ENCODE measurements at regions not wholly inside any gene's neighbourhood (a gene's known extent, or its start where the extent isn't known, plus 50 kb on each side); places are given as distances from the start of the nearest gene placed in this dataset.
"Not testable (repeated sequence)": the region's sequence is repeated elsewhere in the genome, so short reads cannot be mapped to it uniquely, and the experiment has no call there.

DNA sequence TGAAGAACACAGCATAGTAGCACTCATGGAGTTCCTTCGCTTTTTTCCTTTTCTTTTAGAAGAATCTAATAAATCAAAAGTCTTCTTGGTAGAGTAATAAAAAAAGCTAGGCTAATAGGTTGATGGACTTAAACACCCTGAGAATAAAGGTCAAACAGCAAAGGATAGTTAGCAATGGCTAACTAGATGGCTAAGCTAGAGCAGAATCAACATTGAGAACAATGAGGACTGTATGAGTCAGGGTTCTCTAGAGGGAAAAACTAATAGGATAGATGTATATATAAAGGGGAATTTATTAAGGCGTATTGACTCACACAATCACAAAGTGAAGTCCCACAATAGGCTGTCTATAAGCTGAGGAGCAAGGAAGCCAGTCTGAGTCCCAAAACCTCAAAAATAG, 550.9 kb downstream of the GLUD2 start:
- DNase-seq (ENCODE audit: low read depth in 3 of 3, low spot score in 2 of 3): no peak

DNA sequence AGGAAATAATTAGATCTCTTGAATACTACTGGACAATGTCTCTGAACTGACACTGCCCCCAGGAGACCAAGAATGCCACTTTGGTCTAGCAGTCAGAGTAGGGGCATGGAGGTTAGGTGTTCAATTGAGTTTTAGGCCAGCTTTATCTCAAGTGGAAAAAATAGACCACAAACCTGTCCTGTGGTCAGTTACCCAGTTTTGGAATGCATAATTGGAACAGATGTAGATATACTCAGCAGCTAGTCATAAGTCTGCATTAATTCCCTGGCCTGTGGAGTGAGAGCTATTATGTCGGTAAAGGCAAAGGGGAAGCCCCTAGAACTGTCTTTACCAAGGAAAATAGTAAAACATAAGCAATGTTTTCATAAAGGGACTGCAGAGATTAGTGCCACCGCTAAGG, 587.7 kb downstream of the GLUD2 start:
- DNase-seq (ENCODE audit: low read depth in 3 of 3, low spot score in 2 of 3): no peak

DNA sequence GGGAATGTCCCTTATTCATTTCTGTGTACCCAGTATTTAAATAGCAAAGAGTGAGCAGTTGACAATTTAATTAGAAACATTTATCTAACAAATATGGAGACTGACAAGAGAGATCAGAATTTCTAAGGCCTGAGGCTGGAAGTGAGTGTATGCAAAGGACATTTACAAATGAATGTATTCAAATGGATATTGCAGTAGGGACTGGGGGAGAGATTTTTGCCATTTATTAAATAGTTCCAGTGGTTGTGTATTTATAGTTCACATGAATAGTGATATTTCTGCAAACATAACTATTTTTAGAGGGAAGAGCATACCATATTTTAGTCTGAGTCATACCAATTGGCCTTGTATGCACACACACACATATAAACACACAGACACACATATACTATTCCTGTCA, 592.4 kb downstream of the GLUD2 start:
- no peak for DNase-seq (ENCODE audit: low read depth in 3 of 3, low spot score in 2 of 3)

DNA sequence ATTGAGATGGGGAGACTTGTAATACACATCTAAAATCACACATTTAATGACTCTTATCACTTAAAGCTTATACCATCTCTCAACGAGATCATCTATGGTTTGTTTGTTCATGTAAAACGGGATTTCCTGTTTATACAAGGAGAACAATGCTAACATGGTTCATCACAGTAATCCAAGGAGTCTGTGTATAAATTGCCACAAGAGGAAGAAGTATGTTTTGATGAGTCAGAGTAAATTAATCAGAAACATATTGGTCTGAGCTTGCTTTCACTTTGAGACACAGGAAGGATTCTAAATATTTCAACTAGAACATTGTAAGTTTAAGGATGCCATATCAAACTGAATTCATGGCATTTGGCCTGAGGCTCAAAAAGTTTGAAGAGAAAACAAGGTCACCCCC, 594.1 kb downstream of the GLUD2 start:
- no peak for DNase-seq (ENCODE audit: low read depth in 3 of 3, low spot score in 2 of 3)

DNA sequence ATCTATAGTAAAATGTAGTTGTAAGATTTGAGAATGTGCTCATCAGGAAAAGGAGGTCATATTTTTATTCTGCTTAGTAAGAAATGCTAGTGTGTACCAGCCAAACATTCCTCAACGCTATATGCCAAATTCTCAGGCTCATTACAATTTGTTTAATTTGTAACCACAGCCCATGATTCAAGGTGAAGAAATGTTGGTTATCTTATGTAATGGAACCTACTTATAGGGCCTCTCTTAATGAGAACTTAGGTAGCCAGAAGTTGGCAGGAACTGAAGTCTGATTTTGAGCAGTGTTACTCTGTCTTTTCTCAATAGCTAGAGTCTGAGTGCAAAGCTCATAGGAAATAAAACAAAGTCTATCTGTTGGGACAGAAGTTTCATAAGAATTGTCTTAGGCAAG, 595.0 kb downstream of the GLUD2 start:
- no peak for DNase-seq (ENCODE audit: low read depth in 3 of 3, low spot score in 2 of 3)

DNA sequence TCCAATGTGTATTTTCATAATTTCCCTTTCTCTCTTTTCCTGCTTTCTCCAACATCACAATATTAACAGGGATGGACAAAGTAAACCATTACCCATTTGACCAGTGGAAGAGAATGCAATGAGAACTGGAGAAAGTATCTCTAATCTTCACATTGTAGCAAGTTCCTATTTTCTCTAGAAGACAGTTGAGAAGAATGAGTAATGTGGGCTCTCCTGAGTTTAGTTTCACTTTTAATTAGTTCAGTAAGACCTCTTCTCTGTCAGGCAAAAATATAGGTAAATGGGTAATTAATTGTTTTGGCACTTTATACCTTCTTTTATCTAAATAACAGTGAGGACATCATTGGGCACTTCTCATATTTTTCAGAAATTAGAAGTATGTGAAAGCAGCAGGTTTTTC, 602.0 kb downstream of the GLUD2 start:
- no peak for DNase-seq (ENCODE audit: low read depth in 3 of 3, low spot score in 2 of 3)

DNA sequence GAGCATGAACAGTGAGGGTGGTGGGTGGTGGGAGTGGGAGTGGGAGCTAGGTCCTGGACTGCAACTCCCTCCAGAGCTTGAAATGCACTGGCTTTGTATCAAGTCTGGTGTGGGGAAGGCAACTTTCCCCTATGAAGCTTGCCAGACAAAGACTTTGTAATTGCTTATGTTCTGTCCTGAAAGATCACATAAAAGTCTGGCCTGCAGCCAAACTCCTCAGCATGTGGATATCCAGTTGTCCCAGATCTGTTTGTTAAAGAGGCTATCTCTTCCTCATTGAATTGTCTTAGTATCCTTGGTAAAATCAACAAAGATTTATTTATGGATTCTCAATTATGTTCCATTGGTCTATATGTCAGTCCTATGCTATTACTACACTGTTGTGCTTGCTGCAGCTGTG, 607.9 kb downstream of the GLUD2 start:
- DNase-seq (ENCODE audit: low read depth in 3 of 3, low spot score in 2 of 3): no peak

DNA sequence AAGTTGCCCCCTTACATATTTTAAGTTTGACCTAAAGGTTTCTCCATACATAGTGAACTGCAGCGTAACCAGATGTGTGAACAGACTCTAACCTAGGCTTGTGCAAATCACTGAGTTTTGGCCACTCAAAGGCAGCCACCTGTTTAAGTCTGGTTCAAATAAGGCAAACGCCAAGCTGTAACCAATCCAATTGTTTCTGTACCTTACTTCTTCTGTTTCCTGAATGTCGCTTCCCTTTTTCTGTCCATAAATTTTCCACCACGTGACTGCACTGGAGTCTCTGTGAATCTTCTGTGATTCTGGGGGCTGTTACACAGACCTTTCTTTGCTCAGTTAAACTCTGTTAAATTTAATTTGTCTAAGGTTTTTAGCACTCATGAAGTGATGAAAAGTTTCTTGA, 618.8 kb downstream of the GLUD2 start:
- DNase-seq (ENCODE audit: low read depth in 3 of 3, low spot score in 2 of 3): no peak

DNA sequence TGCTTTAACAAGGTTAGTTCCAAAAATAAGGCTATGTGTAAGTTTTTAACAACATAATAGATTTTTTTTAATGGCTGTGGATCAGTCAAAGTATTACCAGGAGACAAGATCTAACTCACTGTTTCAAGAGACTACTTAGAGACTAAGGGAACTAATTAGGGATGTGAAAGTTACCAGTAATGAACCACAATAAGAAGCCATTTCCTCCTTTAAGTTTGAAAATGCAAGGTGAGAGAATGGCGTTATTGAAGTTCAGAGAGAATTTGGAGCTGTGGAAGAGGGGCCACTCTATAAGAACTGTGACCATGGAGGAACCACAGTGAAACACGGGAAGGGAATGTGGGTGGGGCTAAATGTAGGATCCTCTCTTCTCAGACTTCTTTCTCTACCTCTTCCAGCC, 624.2 kb downstream of the GLUD2 start:
- DNase-seq (ENCODE audit: low read depth in 3 of 3, low spot score in 2 of 3): no peak

DNA sequence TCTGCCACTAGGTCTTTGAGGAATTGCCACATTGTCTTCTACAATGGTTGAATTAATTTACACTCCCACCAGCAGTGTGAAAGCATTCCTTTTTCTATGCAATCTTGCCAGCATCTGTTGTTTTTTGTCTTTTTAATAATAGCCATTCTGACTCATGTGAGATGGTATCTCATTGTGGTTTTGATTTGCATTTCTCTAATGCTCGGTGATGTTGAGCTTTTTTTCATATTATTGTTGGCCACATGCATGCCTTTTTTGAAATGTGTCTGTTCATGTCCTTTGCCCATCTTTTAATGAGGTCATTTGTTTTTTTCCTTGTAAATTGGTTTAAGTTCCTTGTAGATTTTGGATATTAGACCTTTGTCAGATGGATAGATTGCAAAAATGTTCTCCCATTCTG, 661.8 kb downstream of the GLUD2 start:
- not testable (repeated sequence) for DNase-seq (ENCODE audit: low read depth in 3 of 3, low spot score in 2 of 3)

DNA sequence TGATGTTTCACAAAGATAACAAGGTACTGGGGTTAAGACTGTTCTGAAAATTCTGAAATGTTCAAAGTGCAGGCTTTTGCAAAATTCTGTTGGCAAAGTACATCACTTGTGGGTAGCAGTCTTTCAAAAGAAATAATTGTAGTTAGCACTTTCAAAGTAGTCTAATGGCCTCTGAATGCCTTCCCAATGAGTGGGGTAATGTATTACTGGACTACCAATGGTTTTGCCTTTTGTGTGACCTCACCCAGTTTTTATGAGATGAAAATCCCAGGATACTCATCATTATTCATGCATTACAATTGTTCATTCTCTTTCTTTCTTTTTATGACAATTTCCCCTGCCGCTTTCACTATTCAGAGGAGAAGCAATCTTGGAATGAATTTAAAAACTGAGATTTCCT, 686.1 kb downstream of the GLUD2 start:
- no peak for DNase-seq (ENCODE audit: low read depth in 3 of 3, low spot score in 2 of 3)

DNA sequence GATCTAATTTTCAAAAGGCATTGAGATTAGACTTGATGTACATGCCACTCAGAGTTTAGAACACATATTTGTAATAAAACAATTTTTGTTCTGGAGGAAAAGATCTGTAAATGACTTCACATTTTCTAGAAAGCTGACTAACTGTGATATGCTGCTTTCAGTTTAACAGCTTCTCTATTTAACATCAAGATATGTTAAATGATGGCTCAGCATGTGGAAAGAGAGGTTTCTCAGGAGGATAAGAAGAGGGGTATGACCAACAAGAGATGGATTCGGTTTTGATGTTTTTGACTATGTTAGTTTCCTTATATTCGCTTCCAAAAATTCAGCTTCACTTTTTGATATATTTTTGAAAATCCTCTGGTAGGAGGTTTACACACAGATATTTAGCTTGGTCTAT, 698.7 kb downstream of the GLUD2 start:
- DNase-seq (ENCODE audit: low read depth in 3 of 3, low spot score in 2 of 3): no peak

DNA sequence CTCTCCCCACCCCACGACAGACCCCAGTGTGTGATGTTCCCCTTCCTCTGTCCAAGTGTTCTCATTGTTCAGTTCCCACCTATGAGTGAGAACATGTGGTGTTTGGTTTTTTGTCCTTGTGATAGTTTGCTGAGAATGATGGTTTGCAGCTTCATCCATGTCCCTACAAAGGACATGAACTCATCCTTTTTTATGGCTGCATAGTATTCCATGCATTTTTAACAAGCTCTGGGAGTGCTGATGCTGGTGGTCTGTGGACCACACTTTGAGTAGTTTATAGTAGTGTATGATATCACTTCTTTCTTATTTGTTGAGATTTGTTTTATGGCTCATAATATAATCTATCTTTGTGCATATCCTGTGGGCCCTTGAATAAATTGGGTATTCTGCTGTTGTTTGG, 706.2 kb downstream of the GLUD2 start:
- DNase-seq (ENCODE audit: low read depth in 3 of 3, low spot score in 2 of 3): not testable (repeated sequence)

DNA sequence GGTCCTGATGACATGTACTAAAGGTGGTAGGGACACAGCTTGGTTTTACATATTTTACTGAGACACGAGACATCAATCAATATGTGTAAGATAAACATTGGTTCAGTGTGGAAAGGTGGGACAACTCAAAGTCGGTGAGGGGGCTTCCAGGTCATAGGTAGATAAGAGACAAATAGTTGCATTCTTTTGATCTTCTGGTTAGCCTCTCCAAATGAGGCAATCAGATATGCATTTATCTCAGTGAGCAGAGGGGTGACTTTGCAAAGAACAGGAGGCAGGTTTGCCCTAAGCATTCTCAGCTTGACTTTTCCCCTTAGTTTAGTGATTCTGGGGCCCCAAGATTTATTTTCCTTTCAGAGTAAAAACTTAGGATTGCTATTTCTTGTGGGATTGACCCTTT, 706.9 kb downstream of the GLUD2 start:
- DNase-seq (ENCODE audit: low read depth in 3 of 3, low spot score in 2 of 3): no peak

DNA sequence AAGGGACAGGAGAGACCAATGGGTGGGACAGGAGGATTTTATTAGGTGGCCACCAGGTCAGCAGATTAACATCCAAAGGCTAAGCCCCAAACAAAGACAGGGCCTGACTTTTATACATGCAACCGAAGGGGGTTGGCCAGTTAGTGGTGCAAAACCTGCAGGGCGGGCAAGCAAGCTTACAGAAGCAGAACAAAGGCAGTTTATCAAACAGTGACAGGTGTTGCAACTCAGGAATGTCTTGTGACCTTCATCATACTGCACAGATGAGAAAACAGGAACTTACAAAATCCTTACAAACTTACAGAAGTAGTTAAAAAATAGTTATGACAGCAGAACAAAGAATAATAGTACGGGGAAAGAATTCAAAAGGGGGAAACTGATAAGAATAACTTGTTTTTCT, 708.1 kb downstream of the GLUD2 start:
- no peak for DNase-seq (ENCODE audit: low read depth in 3 of 3, low spot score in 2 of 3)

DNA sequence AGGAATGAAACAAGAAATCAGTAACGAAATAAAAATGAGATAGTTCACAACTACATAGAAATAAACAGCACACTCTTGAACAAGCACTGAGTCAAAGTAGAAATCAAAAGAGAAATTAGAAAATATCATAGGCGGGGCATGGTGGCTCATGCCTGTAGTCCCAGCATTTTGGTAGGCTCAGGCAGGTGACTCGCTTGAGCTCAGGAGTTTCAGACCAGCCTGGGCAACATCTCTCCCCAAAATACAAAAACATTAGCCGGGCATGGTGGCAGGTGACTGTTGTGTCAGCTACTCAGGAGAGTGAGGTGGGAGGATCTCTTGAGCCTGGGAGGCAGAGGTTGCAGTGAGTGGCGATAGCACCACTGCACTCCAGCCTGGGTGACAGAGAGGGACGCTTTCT, 714.4 kb downstream of the GLUD2 start:
- no peak for DNase-seq (ENCODE audit: low read depth in 3 of 3, low spot score in 2 of 3)

DNA sequence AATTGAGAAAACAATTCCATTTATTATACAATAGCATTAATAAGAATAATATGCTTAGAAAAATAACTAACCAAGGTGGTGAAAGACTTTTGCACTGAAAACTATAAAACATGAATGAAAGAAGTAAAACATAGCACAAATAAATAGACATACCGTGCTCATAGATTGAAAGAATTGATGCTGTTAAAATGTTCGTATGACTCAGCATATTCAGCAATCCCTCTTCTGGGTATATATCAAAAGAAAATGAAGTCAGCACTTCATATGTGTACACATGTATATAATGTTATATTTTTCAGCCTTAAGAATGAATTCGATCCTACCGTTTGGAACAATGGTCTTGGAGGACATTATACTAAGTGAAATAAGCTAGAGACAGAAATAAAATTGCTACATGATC, 716.3 kb downstream of the GLUD2 start:
- DNase-seq (ENCODE audit: low read depth in 3 of 3, low spot score in 2 of 3): no peak

DNA sequence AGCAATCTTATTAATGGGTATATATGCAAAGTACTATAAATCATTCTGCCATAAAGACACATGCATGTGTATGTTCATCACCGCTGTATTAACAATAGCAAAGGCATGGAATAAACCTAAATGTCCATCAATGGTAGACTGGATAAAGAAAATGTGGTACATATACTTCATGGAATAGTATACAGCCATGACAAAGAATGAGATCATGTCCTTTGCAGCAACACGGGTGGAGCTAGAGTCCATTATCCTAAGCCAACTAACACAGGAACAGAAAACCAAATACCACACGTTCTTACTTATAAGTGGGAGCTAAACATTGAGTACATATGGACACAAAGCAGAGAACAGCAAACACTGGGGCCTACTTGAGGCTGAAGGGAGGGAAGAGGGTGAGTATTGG, 720.8 kb downstream of the GLUD2 start:
- DNase-seq (ENCODE audit: low read depth in 3 of 3, low spot score in 2 of 3): not testable (repeated sequence)

DNA sequence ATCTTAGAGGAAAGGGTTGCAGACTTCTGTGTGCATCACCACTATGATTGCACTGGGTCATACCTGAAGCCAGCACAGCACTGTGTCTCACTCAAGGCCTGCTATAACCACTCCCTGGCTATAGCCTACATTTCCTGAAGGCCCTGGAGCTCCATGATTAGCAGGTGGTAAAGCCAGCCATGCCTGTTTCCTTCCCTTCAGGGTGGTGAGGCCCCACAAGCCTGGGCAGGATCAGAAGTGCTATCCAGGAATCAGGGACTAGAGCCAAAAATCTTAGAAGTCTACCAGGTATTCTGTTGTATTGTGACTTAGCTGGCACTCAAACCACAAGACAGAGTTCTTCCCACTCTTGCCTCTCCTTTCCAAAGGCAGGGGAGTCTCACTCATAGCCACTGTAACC, 734.6 kb downstream of the GLUD2 start:
- DNase-seq (ENCODE audit: low read depth in 3 of 3, low spot score in 2 of 3): no peak

DNA sequence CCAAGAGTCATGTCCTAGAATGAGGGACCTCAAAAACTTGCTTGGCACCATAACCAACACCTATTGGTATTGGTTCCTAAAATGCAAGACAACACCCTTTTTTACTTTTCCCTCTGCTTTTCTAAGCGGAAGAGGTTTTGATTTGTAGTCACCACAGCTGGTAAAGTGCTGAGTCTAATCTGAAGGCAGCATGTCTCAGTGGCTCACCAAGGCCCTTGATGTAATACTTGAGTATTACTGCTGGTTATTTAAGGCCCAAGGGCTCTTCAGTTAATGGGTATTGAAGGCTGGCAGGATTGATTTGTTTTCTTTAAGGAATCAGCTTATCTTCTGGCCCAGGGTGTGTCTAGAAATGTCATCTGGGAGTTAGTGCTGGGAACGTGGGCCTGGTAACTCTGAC, 735.1 kb downstream of the GLUD2 start:
- DNase-seq (ENCODE audit: low read depth in 3 of 3, low spot score in 2 of 3): no peak

DNA sequence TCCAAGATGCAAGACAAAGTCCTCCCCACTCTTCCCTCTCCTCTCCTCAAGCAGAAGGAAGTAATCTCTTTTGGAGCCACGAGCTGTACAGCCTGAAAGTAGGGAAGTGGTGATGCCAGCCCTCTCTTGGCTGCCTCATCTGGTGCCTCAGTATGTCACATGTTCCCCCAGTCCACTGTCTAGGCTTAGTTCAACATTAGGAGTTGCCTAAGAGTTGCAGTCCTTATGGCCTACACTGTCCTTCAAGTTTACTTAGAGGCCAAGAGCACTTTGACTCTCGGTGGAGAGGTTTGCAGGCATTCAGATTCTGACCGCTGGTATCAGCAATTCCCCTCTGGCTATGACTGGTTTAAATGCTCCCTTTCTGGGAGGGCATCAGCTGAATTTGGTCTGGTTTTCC, 735.6 kb downstream of the GLUD2 start:
- no peak for DNase-seq (ENCODE audit: low read depth in 3 of 3, low spot score in 2 of 3)

DNA sequence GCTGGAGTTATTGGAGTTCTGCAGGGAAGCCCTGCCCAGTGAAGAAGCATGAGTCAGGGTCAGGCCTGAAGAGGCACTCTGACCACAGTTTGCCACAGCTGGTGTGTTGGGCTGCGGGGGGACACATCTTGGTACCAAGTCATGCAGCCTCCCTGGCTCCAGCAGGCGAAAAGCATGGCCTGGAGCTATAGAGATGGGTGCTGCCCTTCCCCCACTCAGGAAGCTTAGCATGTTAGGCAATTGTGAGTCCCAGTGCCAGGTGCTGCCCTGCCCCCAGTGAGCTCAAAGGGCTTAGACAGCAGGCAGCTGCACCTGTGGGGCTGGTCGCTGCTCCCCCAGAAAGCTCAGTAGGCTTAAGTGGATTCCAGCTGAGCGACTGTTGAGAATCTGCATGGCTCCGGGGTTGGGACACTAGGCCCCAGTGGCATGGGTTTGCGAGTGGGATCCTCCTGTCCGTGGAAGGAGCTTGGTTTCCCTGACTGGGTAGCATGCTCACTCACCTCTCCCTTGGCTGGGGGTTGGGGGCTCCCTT, 755.5 kb downstream of the GLUD2 start:
- no peak for DNase-seq (ENCODE audit: low read depth in 3 of 3, low spot score in 2 of 3)

DNA sequence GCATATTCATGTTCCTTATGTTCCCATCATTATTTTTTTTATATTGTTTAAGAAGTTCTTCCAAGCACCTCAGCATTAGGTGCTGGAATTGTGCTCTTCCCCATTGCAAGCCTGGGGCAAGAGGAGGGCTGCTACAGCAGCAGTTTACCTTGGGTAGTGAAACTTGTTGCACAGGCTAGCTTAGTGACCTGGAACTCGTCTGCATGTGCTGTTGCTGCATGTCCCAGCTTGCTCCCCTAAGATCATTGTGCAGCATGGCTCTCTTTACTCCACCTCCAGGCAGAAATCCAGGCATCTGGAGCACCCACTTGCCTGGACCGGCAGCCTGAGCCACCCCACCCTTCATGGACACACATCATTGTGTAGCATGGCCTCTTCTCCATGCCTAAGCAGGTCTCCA, 776.0 kb downstream of the GLUD2 start:
- no peak for DNase-seq (ENCODE audit: low read depth in 3 of 3, low spot score in 2 of 3)

DNA sequence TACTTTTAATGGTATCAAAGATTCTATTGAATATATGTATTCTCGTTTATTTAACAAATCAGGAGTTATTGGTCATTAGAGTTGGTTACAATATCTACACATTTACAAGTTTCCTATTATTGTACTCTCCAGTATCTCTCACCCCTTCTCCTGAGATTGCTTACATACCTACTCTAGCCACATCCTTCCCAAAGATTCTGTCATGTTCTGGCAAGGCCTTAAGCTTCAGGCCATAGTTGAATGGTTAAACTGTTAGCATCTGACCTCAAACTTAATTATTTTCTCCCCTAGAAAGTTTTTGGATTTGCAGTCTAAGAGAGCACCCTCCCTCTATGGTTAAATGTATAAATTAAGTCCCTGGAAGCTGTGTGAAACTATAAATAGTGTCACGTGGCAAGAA, 784.2 kb downstream of the GLUD2 start:
- no peak for DNase-seq (ENCODE audit: low read depth in 3 of 3, low spot score in 2 of 3)

Data from right renal cortex interstitium (tissue), 3 donors.